MV-4-11 (cell line): ENCODE measurements at regions not wholly inside any gene's neighbourhood (a gene's known extent, or its start where the extent isn't known, plus 50 kb on each side); places are given as distances from the start of the nearest gene placed in this dataset.
"Not testable (repeated sequence)": the region's sequence is repeated elsewhere in the genome, so short reads cannot be mapped to it uniquely, and the experiment has no call there.

Experiments
- DNase-seq: peaks from one replicate; lab custom pipeline; 2025; lab: John Stamatoyannopoulos, UW

- no peak for DNase-seq
Measured at GRCh38 chr18:38496222-38496793, 930.7 kb upstream of the CELF4 start.

- no peak for DNase-seq
Measured at GRCh38 chr18:38494065-38494464, 928.5 kb upstream of the CELF4 start.

GRCh38 chr18:38491195-38491594 is 925.6 kb upstream of the CELF4 start:
- DNase-seq, result no peak

GRCh38 chr18:38489721-38490120 is 924.1 kb upstream of the CELF4 start:
- not testable (repeated sequence) for DNase-seq

- no peak for DNase-seq
Measured at GRCh38 chr18:38487521-38487920, 921.9 kb upstream of the CELF4 start.

- no peak for DNase-seq
Measured at GRCh38 chr18:38483326-38483725, 917.7 kb upstream of the CELF4 start.

- no peak for DNase-seq
Measured at GRCh38 chr18:38481576-38481975, 916.0 kb upstream of the CELF4 start.

- DNase-seq, result no peak
Measured at GRCh38 chr18:38475686-38476085, 910.1 kb upstream of the CELF4 start.

GRCh38 chr18:38473535-38473934 is 907.9 kb upstream of the CELF4 start:
- no peak for DNase-seq

- DNase-seq, result no peak
Measured at GRCh38 chr18:38470421-38470820, 904.8 kb upstream of the CELF4 start.

GRCh38 chr18:38466426-38466825 is 900.8 kb upstream of the CELF4 start:
- no peak for DNase-seq

- DNase-seq, result no peak
Measured at GRCh38 chr18:38464024-38464423, 898.4 kb upstream of the CELF4 start.

- no peak for DNase-seq
Measured at GRCh38 chr18:38460657-38461056, 895.1 kb upstream of the CELF4 start.

- no peak for DNase-seq
Measured at GRCh38 chr18:38459131-38459994, 893.8 kb upstream of the CELF4 start.

- no peak for DNase-seq
Measured at GRCh38 chr18:38458698-38459097, 893.1 kb upstream of the CELF4 start.

- no peak for DNase-seq
Measured at GRCh38 chr18:38456253-38456652, 890.7 kb upstream of the CELF4 start.

- no peak for DNase-seq
Measured at GRCh38 chr18:38454764-38455469, 889.3 kb upstream of the CELF4 start.

GRCh38 chr18:38453880-38454279 is 888.3 kb upstream of the CELF4 start:
- DNase-seq, result no peak

- DNase-seq, result no peak
Measured at GRCh38 chr18:38450876-38451275, 885.3 kb upstream of the CELF4 start.

GRCh38 chr18:38445804-38446145 is 880.2 kb upstream of the CELF4 start:
- DNase-seq, result no peak

- DNase-seq, result no peak
Measured at GRCh38 chr18:38444971-38445803, 879.6 kb upstream of the CELF4 start.

GRCh38 chr18:38427736-38428135 is 862.1 kb upstream of the CELF4 start:
- no peak for DNase-seq
